Hepatocyte (in vitro differentiated cells): ENCODE measurements at regions not wholly inside any gene's neighbourhood (a gene's known extent, or its start where the extent isn't known, plus 50 kb on each side); places are given as distances from the start of the nearest gene placed in this dataset.

Source experiments
- EZH2 ChIP-seq: fragments of 200-600 bp; sonication (generic); IDR thresholded peaks from 2 replicates; pipeline ENCODE4 v1.6.1; 2016; ENCODE audit warnings: antibody characterized with exemption, mild to moderate bottlenecking, borderline replicate concordance
- TF ChIP-seq, protein P1 (sequence below): fragments of 200-600 bp; sonication (generic); IDR thresholded peaks from 2 replicates; pipeline ENCODE4 v1.5.1; 2016; ENCODE audit warnings: antibody characterized with exemption, mild to moderate bottlenecking; ENCODE audit not compliant: poor library complexity

DNA sequence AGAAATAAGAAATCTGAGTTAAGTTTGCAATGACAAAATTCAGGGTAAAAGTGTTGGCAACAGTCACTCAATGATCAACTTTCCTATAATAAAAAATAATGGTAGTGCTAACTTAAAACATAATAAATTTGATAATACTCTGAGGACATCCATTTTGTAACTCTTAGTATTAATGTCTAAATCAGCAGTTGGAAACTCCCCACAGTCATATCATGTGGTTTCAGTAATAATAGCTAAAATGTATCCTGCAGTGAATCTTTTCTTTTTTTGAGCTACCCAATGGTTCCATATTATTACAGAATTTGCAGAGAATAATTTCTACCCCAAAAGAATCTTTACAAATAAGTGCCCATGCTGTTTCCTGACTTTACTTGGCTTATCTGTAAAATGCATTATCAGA lies 286.7 kb downstream of the PTPRC start:
- TF ChIP-seq, protein P1, sequence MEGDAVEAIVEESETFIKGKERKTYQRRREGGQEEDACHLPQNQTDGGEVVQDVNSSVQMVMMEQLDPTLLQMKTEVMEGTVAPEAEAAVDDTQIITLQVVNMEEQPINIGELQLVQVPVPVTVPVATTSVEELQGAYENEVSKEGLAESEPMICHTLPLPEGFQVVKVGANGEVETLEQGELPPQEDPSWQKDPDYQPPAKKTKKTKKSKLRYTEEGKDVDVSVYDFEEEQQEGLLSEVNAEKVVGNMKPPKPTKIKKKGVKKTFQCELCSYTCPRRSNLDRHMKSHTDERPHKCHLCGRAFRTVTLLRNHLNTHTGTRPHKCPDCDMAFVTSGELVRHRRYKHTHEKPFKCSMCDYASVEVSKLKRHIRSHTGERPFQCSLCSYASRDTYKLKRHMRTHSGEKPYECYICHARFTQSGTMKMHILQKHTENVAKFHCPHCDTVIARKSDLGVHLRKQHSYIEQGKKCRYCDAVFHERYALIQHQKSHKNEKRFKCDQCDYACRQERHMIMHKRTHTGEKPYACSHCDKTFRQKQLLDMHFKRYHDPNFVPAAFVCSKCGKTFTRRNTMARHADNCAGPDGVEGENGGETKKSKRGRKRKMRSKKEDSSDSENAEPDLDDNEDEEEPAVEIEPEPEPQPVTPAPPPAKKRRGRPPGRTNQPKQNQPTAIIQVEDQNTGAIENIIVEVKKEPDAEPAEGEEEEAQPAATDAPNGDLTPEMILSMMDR, result no peak
- TF ChIP-seq EZH2, result no peak
